MM.1S (cell line): ENCODE measurements at regions not wholly inside any gene's neighbourhood (a gene's known extent, or its start where the extent isn't known, plus 50 kb on each side); places are given as distances from the start of the nearest gene placed in this dataset.

Experiments
- DNase-seq: peaks from one replicate; pipeline ENCODE4 v3.0.0-alpha.2; 2015
- H2AFZ ChIP-seq: fragments of 300-600 bp; sonication (generic); 2 replicates; pipeline ENCODE4 v1.6.0; 2016; ENCODE audit warnings: antibody characterized with exemption, low read length
- H3F3A ChIP-seq: fragments of 300-600 bp; sonication (generic); 2 replicates; pipeline ENCODE4 v1.6.1; 2016; ENCODE audit warnings: mild to moderate bottlenecking, antibody characterized with exemption, low read length, moderate library complexity, mixed read lengths; ENCODE audit not compliant: insufficient read depth
- H3K27ac ChIP-seq: fragments of 300-600 bp; sonication (generic); 2 replicates; pipeline ENCODE4 v1.5.1; 2016; ENCODE audit warnings: mild to moderate bottlenecking, low read length
- H3K27me3 ChIP-seq: fragments of 300-600 bp; sonication (generic); replicated peaks from 2 replicates; pipeline ENCODE4 v1.6.0; 2016; ENCODE audit warnings: low read length; ENCODE audit not compliant: insufficient read depth
- H3K36me3 ChIP-seq: fragments of 300-600 bp; sonication (generic); replicated peaks from 2 replicates; pipeline ENCODE4 v1.6.1; 2016; ENCODE audit warnings: mild to moderate bottlenecking, low read length, mixed read lengths; ENCODE audit not compliant: insufficient read depth
- H3K4me1 ChIP-seq: fragments of 300-600 bp; sonication (generic); 2 replicates; pipeline ENCODE4 v1.6.1; 2016; ENCODE audit warnings: low read length, mixed read lengths
- H3K4me2 ChIP-seq: fragments of 300-600 bp; sonication (generic); 2 replicates; pipeline ENCODE4 v1.6.0; 2016; ENCODE audit warnings: low read depth, low read length
- H3K4me3 ChIP-seq: fragments of 300-600 bp; sonication (generic); 2 replicates; pipeline ENCODE4 v1.5.1; 2016; ENCODE audit warnings: low read length, mixed read lengths
- H3K79me2 ChIP-seq: fragments of 300-600 bp; sonication (generic); 2 replicates; pipeline ENCODE4 v1.6.1; 2016; ENCODE audit warnings: mixed run types, low read length, mixed read lengths
- H3K9ac ChIP-seq: fragments of 300-600 bp; sonication (generic); 2 replicates; pipeline ENCODE4 v1.6.1; 2016; ENCODE audit warnings: low read length, mixed read lengths
- H3K9me2 ChIP-seq: fragments of 300-600 bp; sonication (generic); replicated peaks from 2 replicates; pipeline ENCODE4 v1.6.1; 2016; ENCODE audit warnings: mild to moderate bottlenecking, low read length, mixed read lengths; ENCODE audit not compliant: insufficient read depth
- H3K9me3 ChIP-seq: fragments of 300-600 bp; sonication (generic); replicated peaks from 2 replicates; pipeline ENCODE4 v1.6.1; 2016; ENCODE audit warnings: mild to moderate bottlenecking, low read length, mixed read lengths; ENCODE audit not compliant: insufficient read depth
- H4K20me1 ChIP-seq: fragments of 300-600 bp; sonication (generic); 2 replicates; pipeline ENCODE4 v1.6.1; 2016; ENCODE audit warnings: mild to moderate bottlenecking, low read length, moderate library complexity, mixed read lengths; ENCODE audit not compliant: insufficient read depth
- EZH2 ChIP-seq: fragments of 300-600 bp; sonication (generic); optimal IDR thresholded peaks from 2 replicates; pipeline ENCODE3; 2017; ENCODE audit warnings: low read depth, mild to moderate bottlenecking, antibody characterized with exemption, low read length, mixed read lengths
- EZH2phosphoT487 ChIP-seq: fragments of 300-600 bp; sonication (generic); IDR thresholded peaks from 2 replicates; pipeline ENCODE4 v1.6.1; 2018; ENCODE audit warnings: antibody characterized with exemption, low read length
- TF ChIP-seq, protein P1 (sequence below): fragments of 300-600 bp; sonication (generic); IDR thresholded peaks from 2 replicates; pipeline ENCODE4 v1.5.1; 2016; ENCODE audit warnings: antibody characterized with exemption, low read length, mixed read lengths

DNA sequence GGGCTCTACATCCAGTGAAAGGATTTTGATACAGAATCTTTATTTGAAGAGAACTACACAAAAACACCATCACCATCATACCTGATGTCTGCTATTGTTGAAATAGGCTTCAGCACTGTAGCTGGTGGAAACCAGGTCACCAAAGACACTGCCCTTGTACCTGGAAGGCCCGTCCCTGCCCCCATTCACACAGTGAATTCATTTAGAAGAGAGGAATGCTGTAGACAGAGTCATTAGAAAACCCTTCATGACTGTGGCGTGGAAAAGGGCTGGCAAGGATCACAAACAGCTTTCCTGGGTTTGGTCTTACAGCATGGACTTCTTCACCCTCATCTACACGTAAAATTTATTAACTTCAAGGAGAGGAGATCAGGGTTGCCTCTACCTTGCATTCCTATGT, 202.0 kb upstream of the NRP1 start:
- no peaks in the 10 kb centered on the region for H3K79me2 ChIP-seq
- no peaks in the 10 kb centered on the region for H3K9me2 ChIP-seq
- H3K4me3 ChIP-seq: no peak overlapping the region
- TF ChIP-seq, protein P1, sequence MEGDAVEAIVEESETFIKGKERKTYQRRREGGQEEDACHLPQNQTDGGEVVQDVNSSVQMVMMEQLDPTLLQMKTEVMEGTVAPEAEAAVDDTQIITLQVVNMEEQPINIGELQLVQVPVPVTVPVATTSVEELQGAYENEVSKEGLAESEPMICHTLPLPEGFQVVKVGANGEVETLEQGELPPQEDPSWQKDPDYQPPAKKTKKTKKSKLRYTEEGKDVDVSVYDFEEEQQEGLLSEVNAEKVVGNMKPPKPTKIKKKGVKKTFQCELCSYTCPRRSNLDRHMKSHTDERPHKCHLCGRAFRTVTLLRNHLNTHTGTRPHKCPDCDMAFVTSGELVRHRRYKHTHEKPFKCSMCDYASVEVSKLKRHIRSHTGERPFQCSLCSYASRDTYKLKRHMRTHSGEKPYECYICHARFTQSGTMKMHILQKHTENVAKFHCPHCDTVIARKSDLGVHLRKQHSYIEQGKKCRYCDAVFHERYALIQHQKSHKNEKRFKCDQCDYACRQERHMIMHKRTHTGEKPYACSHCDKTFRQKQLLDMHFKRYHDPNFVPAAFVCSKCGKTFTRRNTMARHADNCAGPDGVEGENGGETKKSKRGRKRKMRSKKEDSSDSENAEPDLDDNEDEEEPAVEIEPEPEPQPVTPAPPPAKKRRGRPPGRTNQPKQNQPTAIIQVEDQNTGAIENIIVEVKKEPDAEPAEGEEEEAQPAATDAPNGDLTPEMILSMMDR: no peak
- no peak for TF ChIP-seq EZH2phosphoT487
- no peak for TF ChIP-seq EZH2
- H3K4me2 ChIP-seq: no peak overlapping the region
- H3K9me3 ChIP-seq: no peaks in the 10 kb centered on the region
- no peak overlapping the region for H3K27ac ChIP-seq
- H2AFZ ChIP-seq: no peak overlapping the region
- H3K9ac ChIP-seq: no peak overlapping the region
- DNase-seq: no peak
- no peaks in the 10 kb centered on the region for H3K36me3 ChIP-seq
- no peaks in the 10 kb centered on the region for H3K4me1 ChIP-seq
- H3F3A ChIP-seq: no peaks in the 10 kb centered on the region
- no peaks in the 10 kb centered on the region for H3K27me3 ChIP-seq
- no peaks in the 10 kb centered on the region for H4K20me1 ChIP-seq

DNA sequence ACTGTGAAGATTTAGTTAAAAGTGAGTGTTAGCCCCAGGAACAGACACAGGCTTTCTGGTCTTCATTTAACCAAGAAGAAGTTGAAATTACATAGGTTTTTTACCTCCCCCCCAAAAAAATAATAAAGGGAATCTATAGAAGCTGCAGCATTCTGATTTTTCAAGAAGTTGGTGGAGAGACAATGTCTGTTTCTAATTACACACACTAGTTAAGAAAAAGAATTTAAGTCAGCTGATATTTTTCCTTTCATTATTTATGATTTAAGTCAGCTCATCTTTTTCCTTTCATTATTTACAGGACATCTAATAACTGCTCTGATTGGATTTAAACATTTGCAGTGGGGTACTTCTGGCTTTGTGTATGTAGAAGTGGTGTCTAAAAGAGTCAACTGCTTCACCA, 201.4 kb upstream of the NRP1 start:
- no peaks in the 10 kb centered on the region for H3K79me2 ChIP-seq
- no peaks in the 10 kb centered on the region for H3K36me3 ChIP-seq
- H3K9ac ChIP-seq: no peak overlapping the region
- no peaks in the 10 kb centered on the region for H3F3A ChIP-seq
- H3K27me3 ChIP-seq: no peaks in the 10 kb centered on the region
- no peak for TF ChIP-seq EZH2phosphoT487
- no peak for DNase-seq
- no peaks in the 10 kb centered on the region for H3K4me1 ChIP-seq
- H3K9me2 ChIP-seq: no peaks in the 10 kb centered on the region
- H3K4me3 ChIP-seq: no peak overlapping the region
- H3K27ac ChIP-seq: no peak overlapping the region
- no peak overlapping the region for H2AFZ ChIP-seq
- H3K9me3 ChIP-seq: no peaks in the 10 kb centered on the region
- no peaks in the 10 kb centered on the region for H4K20me1 ChIP-seq
- H3K4me2 ChIP-seq: no peak overlapping the region

DNA sequence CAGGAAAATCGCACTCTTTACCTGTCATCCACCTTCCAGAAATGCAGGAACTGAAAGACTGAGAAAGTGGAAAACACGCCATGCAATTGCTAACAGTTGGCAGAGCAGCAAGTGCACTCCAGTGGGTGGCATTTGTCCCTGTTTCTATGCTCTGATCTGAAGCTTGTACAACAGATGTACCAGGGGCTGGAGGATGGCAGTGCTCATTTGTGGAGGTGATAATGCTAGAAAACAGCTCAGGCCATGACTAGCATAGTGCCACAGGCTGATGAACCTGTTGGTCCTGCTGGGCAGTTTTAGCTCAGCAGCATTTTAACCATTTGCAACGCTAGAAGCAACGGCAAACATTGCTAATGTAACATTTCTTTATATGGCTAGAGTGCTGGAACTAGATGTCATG, 199.9 kb upstream of the NRP1 start:
- Histone ChIP-seq H3K9ac (no peak overlapping the region), H3K4me1 (no peaks in the 10 kb centered on the region), H2AFZ (no peak overlapping the region), H4K20me1 (no peaks in the 10 kb centered on the region), H3K27ac (no peak overlapping the region), H3K4me3 (no peak overlapping the region), H3K4me2 (no peak overlapping the region), H3K79me2 (no peaks in the 10 kb centered on the region), H3K9me2 (no peaks in the 10 kb centered on the region), H3K9me3 (no peaks in the 10 kb centered on the region), H3K27me3 (no peaks in the 10 kb centered on the region), H3K36me3 (no peaks in the 10 kb centered on the region), H3F3A (no peaks in the 10 kb centered on the region)
- TF ChIP-seq EZH2phosphoT487 (no peak), EZH2 (no peak)
- TF ChIP-seq, protein P1: no peak
- DNase-seq: no peak

DNA sequence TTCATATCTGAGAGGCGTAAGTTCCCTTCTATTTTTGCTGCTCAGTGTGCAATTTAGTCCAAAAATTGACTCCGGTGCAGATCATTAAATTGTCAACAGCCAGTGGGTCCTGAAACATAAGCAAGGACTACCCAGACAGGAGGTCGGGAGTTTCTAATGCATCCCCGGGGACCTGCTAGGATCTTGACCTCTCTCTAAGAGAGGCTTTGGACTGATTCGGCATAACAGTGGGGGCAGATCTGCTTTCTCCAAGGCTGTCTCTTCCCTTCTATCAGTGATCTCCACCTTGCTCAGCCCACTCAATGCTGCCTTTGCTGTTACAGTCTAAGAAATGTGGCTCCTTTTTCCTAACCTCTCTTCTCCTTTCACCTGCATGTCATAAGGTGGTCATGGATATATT, 199.1 kb upstream of the NRP1 start:
- Histone ChIP-seq H3K4me3 (no peak overlapping the region), H3K4me1 (no peaks in the 10 kb centered on the region), H3K9ac (no peak overlapping the region), H3K4me2 (no peak overlapping the region), H3F3A (no peaks in the 10 kb centered on the region), H3K36me3 (no peaks in the 10 kb centered on the region), H3K27me3 (no peaks in the 10 kb centered on the region), H2AFZ (no peak overlapping the region), H3K9me2 (no peaks in the 10 kb centered on the region), H4K20me1 (no peaks in the 10 kb centered on the region), H3K9me3 (no peaks in the 10 kb centered on the region), H3K79me2 (no peaks in the 10 kb centered on the region), H3K27ac (no peak overlapping the region)
- TF ChIP-seq EZH2 (no peak), EZH2phosphoT487 (no peak)
- TF ChIP-seq, protein P1: no peak
- DNase-seq: no peak
